ENCODE measurements at regions not wholly inside any gene's neighbourhood (a gene's known extent, or its start where the extent isn't known, plus 50 kb on each side); places are given as distances from the start of the nearest gene placed in this dataset.

GRCh38 chr9:12933957-12934356 is 159.1 kb downstream of the LURAP1L start:
- DNase-seq (ENCODE audit: low spot score) = no peak

DNA sequence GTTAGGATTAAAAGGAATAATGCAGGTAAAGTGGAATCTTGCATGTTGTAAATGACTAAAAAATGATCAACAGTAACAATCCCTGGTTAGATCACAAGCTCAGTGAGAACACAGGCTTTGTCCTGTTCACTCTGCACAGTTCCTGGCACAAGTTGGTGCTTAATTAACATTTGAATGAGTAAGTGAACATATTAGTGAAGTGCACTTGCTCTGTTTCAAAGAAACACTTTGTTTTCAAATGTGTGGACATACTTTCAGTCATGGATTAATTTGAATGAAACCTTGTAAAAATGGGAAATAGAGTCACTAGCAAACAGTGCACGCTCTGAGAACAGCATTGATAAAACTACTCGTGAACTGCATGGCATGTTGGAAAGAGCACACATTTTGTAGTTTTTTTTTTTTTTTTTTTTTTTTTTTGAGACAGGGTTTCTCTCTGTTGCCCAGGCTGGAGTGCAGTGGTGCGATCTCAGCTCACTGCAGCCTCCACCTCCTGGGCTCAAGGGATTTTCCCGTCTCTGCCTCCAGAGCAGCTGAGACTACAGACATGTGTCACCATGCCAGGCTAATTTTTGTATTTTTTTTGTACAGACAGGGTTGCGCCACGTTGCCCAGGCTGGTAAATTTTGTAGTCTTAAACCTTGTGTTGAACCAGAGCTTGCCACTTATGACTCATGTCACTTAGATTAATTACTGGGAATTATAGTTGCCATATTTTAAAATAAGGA is 159.9 kb downstream of the LURAP1L start:
- DNase-seq (ENCODE audit: low spot score) = no peak

GRCh38 chr9:12935714-12936113 is 160.9 kb downstream of the LURAP1L start:
- DNase-seq (ENCODE audit: low spot score) = no peak

- no peak for DNase-seq (ENCODE audit: low spot score)
Observed at GRCh38 chr9:12954441-12954840, 179.6 kb downstream of the LURAP1L start.

- no peak for DNase-seq (ENCODE audit: low spot score)
Observed at GRCh38 chr9:12955510-12956163, 180.8 kb downstream of the LURAP1L start.

- no peak for DNase-seq (ENCODE audit: low spot score)
Observed at GRCh38 chr9:12956261-12956660, 181.4 kb downstream of the LURAP1L start.

GRCh38 chr9:12956805-12957204 is 182.0 kb downstream of the LURAP1L start:
- DNase-seq (ENCODE audit: low spot score) = no peak

DNA sequence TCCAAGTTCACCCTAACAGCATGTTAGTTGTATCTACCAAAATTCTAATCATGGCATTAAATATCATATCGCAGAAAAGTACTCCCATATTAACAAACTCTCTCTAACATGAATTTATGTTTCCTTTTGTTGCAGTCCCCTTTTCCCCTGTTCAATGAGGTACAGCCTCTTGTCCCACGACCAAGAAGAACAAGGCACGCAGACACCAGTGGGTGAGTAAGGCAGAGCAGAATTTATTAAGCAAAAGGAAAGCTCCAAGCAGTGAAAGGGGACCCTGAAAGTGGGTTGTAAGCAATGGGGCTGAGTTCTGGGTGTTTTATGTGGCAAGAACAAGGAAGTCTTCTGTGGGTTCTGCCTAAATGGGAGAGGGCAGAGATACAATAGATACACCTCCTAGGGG is 183.5 kb downstream of the LURAP1L start:
- DNase-seq (ENCODE audit: low spot score) = no peak

DNA sequence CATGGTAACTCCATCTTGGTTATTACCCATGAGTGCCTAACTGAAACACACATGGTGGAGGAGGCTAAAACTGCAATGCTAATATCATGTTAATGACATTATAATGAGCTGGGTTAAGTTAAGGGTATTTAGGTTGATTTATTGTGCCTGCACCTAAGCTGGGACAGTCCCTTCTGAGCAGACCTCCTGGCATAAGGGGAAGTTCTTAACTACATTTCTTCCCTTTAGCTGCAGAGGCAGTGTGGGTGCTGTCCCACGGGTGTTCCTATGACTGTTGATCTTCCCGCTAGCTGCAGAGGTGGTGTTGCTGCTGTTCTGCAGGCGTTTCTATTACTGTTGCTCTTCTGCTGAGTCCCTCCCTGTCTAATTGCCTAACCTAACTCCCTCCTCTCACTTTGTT is 183.9 kb downstream of the LURAP1L start:
- no peak for DNase-seq (ENCODE audit: low spot score)

GRCh38 chr9:12961276-12961809 is 186.5 kb downstream of the LURAP1L start:
- DNase-seq (ENCODE audit: low spot score) = no peak

DNA sequence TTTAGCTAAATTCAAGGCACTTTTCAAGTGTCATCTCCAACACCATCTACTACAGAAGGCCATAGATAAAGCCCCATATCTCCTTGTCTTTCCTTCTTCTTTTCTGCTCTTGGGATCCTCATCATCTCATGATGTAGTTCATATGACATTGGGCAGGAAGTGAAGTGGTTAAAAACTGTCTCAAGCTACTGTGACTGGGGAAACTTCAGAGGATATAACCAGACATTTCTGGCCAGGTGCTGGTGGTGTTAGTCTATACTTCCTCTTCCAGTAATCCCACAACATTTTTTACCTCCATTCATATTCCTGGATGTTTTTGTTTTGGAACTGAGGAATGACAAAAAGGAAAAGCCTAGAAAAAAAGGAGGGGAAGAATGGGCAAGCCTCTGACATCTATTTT is 188.7 kb downstream of the LURAP1L start:
- no peak for DNase-seq (ENCODE audit: low spot score)

GRCh38 chr9:12964271-12964670 is 189.5 kb downstream of the LURAP1L start:
- DNase-seq (ENCODE audit: low spot score) = no peak

DNA sequence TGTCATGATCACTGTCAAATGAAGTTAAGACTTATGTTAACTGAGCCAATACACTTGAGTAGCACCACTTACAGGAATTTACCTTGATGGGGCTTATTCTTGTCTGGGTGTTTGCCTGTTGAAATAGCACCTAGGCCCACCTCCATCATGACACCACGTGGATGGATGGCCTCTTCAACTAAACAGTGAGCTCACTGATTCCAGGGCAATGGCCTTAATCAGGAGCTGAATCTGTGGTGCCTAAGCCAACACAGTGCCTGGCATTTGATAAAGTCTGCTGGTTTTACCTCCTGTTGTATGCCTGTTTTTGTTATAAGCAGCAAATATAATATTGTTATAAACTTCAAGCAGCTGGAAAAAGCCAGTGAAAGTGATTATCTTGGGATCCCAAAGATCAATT is 190.5 kb downstream of the LURAP1L start:
- DNase-seq (ENCODE audit: low spot score) = no peak

- no peak for DNase-seq (ENCODE audit: low spot score)
Observed at GRCh38 chr9:12968093-12968492, 193.3 kb downstream of the LURAP1L start.

DNA sequence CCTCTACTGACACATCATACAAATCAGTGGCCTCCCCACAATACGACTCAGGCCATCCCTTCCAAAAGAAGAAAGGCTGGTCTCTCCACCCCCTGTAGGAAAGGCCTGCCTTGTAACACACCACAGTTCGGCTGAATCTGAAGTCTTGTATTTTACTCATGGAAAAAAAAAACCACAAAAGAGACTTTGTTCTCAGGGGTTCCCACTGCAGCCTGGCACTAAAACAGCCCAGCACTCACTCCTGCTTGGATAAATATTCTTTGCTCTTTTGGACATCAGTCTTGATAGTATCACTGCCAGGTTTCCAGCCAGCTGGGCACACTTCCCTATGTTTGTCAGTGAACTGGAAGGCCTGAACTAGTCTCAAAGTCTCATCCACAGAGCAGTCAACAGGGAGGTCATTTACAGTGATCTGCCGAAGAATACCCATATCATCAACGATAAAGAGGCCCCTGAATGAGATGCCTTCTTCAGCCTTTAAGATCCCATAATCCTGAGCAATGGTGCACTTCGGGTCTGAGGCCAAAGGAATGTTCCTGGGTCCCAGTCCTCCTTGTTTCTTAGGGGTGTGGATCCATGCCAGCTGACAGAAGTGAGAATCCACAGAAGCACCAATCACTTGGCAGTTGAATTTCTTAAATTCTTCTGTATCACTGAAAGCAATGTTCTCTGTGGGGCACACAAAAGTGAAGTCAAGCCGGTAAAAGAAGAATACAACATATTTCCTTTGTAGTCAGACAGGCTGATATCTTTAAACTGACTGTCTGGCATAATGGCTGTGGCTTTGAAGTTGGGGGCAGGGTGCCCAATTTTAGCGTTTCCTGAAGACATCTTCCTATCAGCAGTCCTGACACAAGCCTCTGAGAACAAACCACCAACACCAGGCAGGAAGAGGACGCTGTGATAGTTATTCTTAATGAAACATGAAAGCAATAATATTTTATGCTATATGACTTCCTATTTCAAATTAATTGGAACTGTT is 198.1 kb downstream of the LURAP1L start:
- no peak for DNase-seq (ENCODE audit: low spot score)

GRCh38 chr9:12973710-12974109 is 198.9 kb downstream of the LURAP1L start:
- DNase-seq (ENCODE audit: low spot score) = no peak

DNA sequence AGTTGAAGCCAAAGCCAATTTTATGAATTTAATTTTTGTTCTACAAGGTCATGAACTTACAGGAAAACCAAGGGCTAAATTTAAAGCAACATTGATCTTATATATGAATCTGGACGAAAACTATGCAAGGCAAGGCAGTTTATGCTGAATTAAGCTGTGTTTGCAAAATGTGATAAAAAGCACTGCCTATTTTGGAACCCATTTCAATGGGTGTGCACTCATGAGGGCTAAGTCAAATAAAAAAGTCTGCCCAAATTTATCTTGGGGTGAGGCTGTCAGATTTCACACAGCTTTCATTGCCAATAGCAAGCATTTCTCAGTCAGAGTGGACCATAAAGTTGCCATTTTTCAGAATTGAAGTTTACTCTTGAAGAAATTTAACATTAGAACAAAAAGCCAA is 199.9 kb downstream of the LURAP1L start:
- no peak for DNase-seq (ENCODE audit: low spot score)

GRCh38 chr9:12975496-12975895 is 200.7 kb downstream of the LURAP1L start:
- DNase-seq (ENCODE audit: low spot score) = no peak

DNA sequence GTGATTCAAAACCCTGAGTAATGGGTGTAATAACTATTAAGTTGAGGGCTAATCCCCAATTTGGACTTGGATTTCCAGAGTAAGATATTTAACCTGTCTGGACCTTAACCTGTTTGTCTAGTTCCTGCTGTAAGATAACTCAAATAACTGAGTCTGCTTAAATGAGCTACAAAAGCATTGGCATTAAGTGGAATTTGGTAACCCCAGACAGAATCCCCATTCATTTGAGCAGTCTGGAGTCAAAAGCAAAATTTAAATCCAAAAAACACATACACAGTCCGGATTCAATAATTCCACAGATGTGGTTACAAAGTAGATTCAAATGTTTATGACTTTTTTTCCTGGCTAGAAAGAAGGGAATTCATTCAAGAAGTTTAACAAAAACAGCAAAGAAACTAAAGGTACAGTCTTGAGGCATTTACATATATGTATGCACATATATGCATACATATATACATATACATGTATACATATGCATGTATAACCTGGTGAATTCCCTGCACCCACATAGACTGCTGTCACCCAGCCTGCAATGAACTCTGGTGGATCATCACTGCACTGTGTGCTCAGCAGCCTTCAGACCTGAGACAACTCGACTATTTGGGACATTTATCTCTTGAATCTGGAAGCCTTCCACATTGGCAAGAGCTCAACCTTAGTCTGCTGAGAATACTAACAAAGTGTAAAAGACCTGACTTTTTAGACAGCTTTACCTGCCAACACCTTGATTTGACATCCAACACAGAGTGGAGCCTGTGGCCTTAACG is 205.4 kb downstream of the LURAP1L start:
- DNase-seq (ENCODE audit: low spot score) = no peak

GRCh38 chr9:12988258-12988657 is 213.4 kb downstream of the LURAP1L start:
- DNase-seq (ENCODE audit: low spot score) = no peak

- DNase-seq (ENCODE audit: low spot score) = no peak
Observed at GRCh38 chr9:12989669-12990068, 214.8 kb downstream of the LURAP1L start.

DNA sequence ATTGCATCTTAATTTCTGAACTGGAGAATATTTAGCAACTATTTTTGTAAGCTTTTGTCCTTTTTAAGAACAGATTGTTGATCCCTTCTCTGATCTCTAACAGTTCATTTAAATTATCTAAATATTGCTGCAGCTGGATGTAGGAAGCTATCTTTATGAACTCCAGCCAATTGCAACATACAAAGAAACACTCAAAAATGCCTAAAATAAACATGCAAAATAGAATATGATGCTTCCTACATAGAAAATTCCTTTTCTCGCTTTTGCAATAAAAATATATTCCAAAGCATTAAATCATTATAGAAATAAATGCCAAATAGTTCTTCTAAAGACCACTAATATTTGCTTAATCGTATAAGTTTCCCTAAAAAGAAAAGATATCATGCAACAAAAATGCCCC is 218.6 kb downstream of the LURAP1L start:
- no peak for DNase-seq (ENCODE audit: low spot score)
